Upper lobe of right lung (tissue), 1 donor: ENCODE measurements at regions not wholly inside any gene's neighbourhood (a gene's known extent, or its start where the extent isn't known, plus 50 kb on each side); places are given as distances from the start of the nearest gene placed in this dataset.
A peak's percentile ranks its signal among the peaks of the same experiment; 100 is the strongest.

Source experiments
- ATAC-seq: fragments of 200-7000 bp; cut with Tn5 transposase; one replicate; pipeline ENCODE4 v1.9.1; 2020; ENCODE audit warnings: mild to moderate bottlenecking, moderate library complexity
- DNase-seq: peaks from one replicate; pipeline ENCODE4 v3.0.0-alpha.2; 2020
- H3K27ac ChIP-seq: fragments of 200-600 bp; one replicate; pipeline ENCODE4 v1.8.0; 2022
- H3K27me3 ChIP-seq: fragments of 200-600 bp; one replicate; pipeline ENCODE4 v1.8.0; 2022; ENCODE audit warnings: mild to moderate bottlenecking
- H3K36me3 ChIP-seq: fragments of 200-600 bp; one replicate; pipeline ENCODE4 v1.8.0; 2022
- H3K4me1 ChIP-seq: fragments of 200-600 bp; one replicate; pipeline ENCODE4 v1.8.0; 2022
- H3K4me3 ChIP-seq: fragments of 200-600 bp; one replicate; pipeline ENCODE4 v1.8.0; 2022; ENCODE audit warnings: mild to moderate bottlenecking
- H3K9me3 ChIP-seq: fragments of 200-600 bp; one replicate; pipeline ENCODE4 v1.8.0; 2022
- CTCF ChIP-seq: fragments of 200-600 bp; IDR thresholded peaks from one replicate; pipeline ENCODE4 v1.8.0; 2022; ENCODE audit warnings: antibody characterized with exemption
- intact Hi-C: fragments of 100-400 bp; cut with DNase I; formaldehyde crosslinking; loops from one replicate; pipeline ENCODE4 v1.11.0; 2022
- donor health status: DM: no; HTN: yes; CAD: no; lungs with severe emphysema.

DNA sequence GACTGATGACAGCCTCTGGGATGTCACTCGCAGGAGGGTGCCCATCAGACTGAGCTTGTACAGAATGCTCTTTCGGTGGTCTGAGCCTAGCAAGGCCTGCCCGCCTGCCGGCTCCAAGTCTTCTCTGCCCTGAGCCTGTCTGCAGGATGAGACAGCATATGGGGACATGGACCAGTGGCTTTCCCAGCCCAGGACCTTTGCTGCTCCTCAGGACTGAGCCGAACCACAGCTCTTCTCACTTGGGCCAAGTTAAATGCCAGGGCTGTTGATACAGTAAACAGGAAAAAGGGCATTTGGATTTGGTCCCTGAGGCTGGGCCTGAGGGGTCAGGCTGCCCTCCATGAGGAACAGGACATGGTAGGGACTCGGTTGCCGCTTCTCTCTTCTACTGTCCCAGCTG lies 64.3 kb upstream of the EPS8L3 start:
- intact Hi-C loops: no loop called here
- TF ChIP-seq CTCF: no peak
- no peaks in the 10 kb centered on the region for H3K9me3 ChIP-seq

GRCh38 chr1:109827466-109827865 lies 63.7 kb upstream of the EPS8L3 start:
- no peaks in the 10 kb centered on the region for H3K36me3 ChIP-seq
- H3K4me3 ChIP-seq: no peak overlapping the region
- H3K4me1 ChIP-seq: peaks cover 42% of the 10 kb centered on the region
- ATAC-seq (no peak), DNase-seq (no peak)
- TF ChIP-seq CTCF: no peak
- H3K9me3 ChIP-seq: no peaks in the 10 kb centered on the region
- intact Hi-C loops: no loop called here
- H3K27ac ChIP-seq: no peak overlapping the region
- H3K27me3 ChIP-seq: no peaks in the 10 kb centered on the region

More for the DNA sequence above, 64.3 kb upstream of the EPS8L3 start:
- H3K36me3 ChIP-seq: no peaks in the 10 kb centered on the region
- H3K4me1 ChIP-seq: peaks cover 38% of the 10 kb centered on the region
- no peak overlapping the region for H3K4me3 ChIP-seq
- no peaks in the 10 kb centered on the region for H3K27me3 ChIP-seq
- H3K27ac ChIP-seq: no peak overlapping the region
- DNase-seq: no peak
- ATAC-seq: no peak

- TF ChIP-seq CTCF: no peak
- Histone ChIP-seq H3K9me3 (no peaks in the 10 kb centered on the region), H3K27me3 (no peaks in the 10 kb centered on the region), H3K36me3 (no peaks in the 10 kb centered on the region), H3K4me3 (no peak overlapping the region), H3K4me1 (peaks cover 47% of the 10 kb centered on the region), H3K27ac (peak overlapping the region; percentile 36)
- ATAC-seq: no peak
- intact Hi-C loops: no loop called here
- peak; percentile 65 for DNase-seq
Observed at GRCh38 chr1:109826930-109827349, 63.2 kb upstream of the EPS8L3 start.

GRCh38 chr1:109826446-109826845 lies 62.7 kb upstream of the EPS8L3 start:
- intact Hi-C loops: no loop called here

DNA sequence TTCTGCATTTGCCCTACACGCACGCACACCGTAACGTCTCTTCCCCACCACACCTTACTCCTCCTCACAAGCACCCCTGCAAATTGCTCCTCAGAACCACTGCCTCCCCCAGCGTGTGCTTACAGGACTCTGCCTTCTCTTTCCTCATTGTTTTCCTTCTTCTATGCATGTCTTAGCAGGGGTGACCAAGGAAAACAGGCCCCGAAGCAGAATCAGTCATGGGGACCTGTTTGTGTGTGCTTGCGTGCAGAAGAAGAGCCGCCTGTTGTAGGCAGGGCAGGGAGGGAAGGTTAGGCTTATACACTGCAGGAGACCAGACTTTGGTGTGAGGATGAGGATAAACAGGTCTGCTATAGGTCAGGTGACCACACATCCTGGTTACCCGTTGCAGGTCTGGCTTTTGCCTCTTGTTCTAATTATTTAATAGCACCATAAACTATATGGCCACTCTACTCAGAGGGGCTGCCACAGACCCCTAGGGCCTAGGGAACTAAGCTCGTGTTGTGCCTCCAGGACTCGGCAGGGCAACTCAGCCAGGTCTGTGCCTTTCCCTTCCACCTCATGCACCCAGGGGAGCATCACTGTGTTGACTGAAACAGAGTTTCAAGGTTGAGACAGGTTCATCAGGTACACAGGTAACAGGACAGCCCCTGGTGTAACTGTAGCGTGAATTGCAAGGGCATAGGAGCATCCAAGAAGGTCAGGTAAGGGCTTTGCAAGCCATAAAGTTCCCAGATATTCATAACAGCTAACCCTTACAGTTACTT lies 60.8 kb upstream of the EPS8L3 start:
- Histone ChIP-seq H3K4me3 (no peak overlapping the region), H3K27me3 (no peaks in the 10 kb centered on the region), H3K36me3 (no peaks in the 10 kb centered on the region), H3K27ac (peak overlapping the region; percentile 60), H3K4me1 (peaks cover 62% of the 10 kb centered on the region), H3K9me3 (no peaks in the 10 kb centered on the region)
- intact Hi-C loops: no loop called here
- DNase-seq (no peak), ATAC-seq (no peak)
- no peak for TF ChIP-seq CTCF

More at GRCh38 chr1:109826446-109826845, 62.7 kb upstream of the EPS8L3 start:
- no peaks in the 10 kb centered on the region for H3K9me3 ChIP-seq
- DNase-seq (no peak), ATAC-seq (no peak)
- H3K4me1 ChIP-seq: peaks cover 52% of the 10 kb centered on the region
- no peak overlapping the region for H3K4me3 ChIP-seq
- TF ChIP-seq CTCF: no peak
- H3K27ac ChIP-seq: peak overlapping the region; percentile 36
- no peaks in the 10 kb centered on the region for H3K27me3 ChIP-seq
- no peaks in the 10 kb centered on the region for H3K36me3 ChIP-seq
